ENCODE measurements at regions not wholly inside any gene's neighbourhood (a gene's known extent, or its start where the extent isn't known, plus 50 kb on each side); places are given as distances from the start of the nearest gene placed in this dataset.

- TF ChIP-seq EZH2 (IDR thresholded peaks at IDR 0.05; ENCODE audit: low read length): no peak
- TF ChIP-seq CTCF (optimal IDR thresholded peaks at IDR 0.05 in 1 of 3, IDR thresholded peaks at IDR 0.05 in 1 of 3, conservative IDR thresholded peaks at IDR 0.05 in 1 of 3; ENCODE audit: extremely low read depth in 1 of 3, insufficient read depth in 2 of 3, low read length in 3 of 3): no peak
Measured at GRCh38 chr7:41881331-41882130, 178.6 kb upstream of the INHBA start.

Measured in keratinocyte (primary cell).